GM19239 (cell line): ENCODE measurements at regions not wholly inside any gene's neighbourhood (a gene's known extent, or its start where the extent isn't known, plus 50 kb on each side); places are given as distances from the start of the nearest gene placed in this dataset.
"Not testable (repeated sequence)": the region's sequence is repeated elsewhere in the genome, so short reads cannot be mapped to it uniquely, and the experiment has no call there.

Experiments used
- DNase-seq: peaks from one replicate; pipeline ENCODE4 v3.0.0; 2011; ENCODE audit warnings: low spot score; ENCODE audit not compliant: insufficient read length
- FAIRE-seq: peaks from 2 replicates; lab custom pipeline; 2011; peaks lifted over from hg19 to GRCh38; lab: Jason Lieb, UNC

DNA sequence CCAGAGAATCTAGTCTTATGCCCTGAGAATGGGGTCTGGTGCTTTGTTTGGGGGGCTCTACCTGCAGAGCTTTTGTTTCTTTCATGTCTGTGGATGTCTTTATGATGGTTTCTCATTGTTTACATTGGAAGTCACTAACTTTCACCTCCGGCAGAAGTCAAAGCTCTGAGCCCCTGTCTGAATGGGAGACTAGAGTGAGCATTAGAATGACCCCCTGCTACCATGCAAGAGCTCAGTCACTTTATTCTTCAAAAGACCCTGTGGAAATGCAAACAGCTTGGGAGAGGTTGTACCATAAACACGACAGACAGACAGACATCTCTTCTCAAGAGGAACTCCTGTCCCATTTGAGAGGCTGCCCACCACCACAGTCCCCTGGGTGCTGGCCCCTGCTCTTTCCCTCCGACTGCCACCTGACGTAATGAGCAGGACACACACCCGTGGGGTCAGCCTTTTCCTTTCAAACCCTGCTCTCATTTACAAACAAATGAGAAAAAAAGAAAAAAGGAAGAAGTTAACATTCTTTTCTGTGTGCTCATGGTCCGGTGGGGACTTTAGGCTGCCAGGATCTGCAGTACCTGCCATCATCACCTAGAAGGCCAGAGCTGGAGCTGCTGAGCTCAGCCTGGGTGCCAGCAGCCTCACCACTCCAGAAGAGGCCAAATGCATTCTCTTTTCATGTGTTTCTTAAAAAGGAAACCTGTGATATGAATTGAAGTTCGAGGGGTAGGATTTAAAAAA, 91.6 kb downstream of the FZD1 start:
- FAIRE-seq = no peak
- no peak for DNase-seq

DNA sequence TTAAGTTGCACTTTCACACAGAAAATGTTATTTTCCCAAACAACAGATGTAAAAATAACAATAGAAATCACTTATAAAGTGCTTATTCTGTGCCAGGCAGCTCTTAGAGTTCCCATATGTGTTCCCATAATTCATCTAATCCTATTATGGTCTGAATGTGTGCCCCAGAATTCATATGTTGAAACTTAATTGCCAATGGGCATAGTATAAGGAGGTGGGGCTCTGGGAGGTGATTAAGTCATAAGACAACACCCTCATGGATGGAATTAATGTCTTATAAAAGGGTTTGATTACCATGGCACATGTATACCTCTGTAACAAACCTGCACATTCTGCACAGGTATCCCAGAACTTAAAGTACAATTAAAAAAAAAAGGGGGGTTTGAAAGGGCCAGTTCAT, 92.7 kb downstream of the FZD1 start:
- FAIRE-seq (no peak), DNase-seq (no peak)

DNA sequence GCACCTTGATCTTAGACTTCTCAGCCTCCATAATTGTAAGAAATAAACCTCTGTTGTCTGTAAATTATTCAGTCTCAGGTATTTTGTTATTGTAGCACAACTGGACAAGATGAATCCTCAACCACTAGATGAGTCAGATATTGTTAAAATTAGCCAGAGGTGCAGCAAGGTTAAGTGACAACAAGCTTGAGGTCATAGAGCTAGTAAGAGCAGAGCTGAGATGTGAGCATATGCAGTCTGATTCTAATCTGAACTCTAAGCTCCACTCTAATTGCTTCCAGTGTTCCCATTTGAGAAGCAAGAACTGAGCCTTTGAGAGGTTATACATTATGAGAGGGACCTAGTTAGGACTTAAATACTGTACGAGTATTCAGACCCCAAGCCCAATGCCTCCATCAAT, 93.1 kb downstream of the FZD1 start:
- FAIRE-seq (no peak), DNase-seq (no peak)

DNA sequence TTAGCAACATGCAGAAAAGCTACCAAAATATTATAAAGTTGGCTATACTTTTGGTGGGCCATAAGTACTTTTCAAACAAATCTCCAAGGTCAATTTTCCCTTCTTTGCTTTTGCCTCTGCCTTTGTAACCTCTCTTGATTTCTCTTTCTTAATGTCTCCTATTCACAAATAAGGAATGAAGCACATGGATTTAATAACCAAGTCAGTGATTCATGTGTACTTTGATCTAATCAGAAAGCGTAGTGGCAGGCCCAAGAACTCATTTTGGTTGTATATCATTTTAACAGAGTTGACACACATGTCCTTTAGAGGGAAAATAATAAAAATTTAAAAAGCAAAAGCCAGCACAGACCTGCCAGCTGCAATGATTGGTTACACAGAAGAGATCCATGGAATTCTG, 93.7 kb downstream of the FZD1 start:
- FAIRE-seq = no peak
- no peak for DNase-seq

DNA sequence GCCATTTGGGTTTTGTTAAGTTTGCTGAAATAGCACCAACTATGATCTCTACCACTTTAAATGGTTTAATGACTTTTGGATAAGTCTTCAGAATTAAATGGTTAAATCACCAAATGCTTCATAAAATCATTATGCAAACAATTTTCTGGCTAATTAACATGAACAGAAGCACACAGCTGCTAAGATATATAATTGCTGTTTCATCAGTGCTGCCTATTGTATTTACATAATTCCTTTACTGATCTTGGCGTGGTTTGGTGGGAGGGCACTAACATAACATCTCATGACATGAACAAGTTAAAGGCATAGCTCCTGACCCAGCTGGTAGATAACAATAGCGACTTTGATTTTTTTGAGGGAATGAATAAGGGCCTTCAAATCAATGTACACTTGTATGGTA, 94.1 kb downstream of the FZD1 start:
- DNase-seq (no peak), FAIRE-seq (no peak)

DNA sequence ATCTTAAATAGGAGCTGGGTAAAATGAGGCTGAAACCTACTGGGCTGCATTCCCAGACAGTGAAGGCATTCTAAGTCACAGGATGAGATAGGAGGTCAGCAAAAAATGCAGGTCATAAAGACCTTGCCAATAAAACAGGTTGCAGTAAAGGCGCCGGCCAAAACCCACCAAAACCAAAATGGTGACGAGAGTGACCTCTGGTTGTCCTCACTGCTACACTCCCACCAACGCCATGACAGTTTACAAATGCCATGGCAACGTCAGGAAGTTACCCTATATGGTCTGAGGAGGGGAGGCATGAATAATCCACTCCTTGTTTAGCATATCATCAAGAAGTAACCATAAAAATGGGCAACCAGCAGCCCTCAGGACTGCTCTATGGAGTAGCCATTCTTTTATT, 100.9 kb downstream of the FZD1 start:
- not testable (repeated sequence) for FAIRE-seq, DNase-seq

DNA sequence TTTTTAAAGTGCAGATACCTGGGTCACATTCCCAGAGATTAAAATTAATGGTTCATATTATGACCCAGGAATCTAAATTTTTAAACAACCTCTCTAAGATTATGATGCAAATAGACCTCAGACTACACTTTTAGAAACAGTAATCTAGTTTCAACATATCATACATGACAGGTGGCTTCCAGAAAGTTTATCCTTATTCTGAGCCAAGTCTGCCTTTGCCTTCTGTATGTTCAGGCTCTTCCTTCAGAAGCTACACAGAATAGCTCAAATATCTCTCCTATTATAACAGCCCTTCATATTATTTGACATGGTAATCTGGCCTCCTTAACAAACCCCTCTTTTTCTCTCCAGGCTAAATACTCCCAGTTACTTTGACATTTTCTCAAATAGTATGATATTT, 101.9 kb downstream of the FZD1 start:
- FAIRE-seq = no peak
- DNase-seq = no peak

DNA sequence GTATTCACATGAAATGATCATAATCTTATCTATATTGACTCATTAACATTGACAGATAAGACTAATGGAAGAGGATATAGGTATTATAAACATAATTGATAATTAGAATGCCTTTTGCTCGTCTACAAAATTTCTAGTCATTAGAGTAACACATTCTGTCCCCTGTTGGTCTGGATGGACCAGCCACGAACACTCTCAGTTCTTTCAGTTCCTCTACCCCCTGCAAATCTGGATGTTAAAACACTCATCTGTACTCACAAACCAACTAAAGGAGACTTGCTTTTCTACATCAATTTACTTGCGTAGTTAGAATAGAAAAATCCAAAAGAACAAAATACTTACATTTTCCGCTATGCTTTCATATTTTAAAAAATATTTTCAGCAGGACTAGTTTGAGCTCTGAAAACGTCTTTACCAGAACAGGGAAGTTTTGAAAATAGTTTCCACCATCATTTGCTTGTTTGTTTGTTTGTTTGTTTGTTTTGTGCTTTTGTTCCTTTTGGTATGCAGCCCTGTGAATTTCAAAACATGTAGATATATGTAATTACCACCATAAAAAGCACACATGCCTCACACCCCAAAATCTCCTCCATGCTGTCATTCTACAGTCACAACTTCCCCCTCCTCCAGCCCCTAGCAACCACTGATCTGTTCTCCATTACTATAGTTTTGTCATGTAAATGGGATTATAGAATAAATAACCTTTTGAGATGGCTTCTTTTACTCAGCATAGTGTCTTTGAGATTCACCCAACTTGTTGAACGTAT, 103.8 kb downstream of the FZD1 start:
- DNase-seq (no peak), FAIRE-seq (no peak)

DNA sequence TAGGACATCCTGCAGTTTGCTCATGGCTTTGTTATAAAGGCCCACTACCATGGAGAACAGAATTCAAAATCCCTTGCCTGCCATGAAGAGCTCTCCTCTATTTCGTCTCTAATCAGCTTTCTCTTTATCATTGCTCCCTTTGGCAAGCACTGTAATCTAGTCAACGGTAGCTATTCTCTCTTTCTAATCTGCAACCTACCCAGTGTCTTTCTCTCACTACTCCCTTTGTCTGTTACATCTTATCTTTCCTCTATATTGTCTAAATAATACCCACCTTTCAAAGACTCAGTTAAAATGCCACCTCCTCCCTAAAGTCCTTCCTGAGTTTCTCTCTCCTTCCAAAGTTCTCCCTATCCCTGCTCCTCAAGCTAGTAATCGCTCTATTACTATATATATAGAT, 108.1 kb downstream of the FZD1 start:
- DNase-seq (no peak), FAIRE-seq (no peak)

DNA sequence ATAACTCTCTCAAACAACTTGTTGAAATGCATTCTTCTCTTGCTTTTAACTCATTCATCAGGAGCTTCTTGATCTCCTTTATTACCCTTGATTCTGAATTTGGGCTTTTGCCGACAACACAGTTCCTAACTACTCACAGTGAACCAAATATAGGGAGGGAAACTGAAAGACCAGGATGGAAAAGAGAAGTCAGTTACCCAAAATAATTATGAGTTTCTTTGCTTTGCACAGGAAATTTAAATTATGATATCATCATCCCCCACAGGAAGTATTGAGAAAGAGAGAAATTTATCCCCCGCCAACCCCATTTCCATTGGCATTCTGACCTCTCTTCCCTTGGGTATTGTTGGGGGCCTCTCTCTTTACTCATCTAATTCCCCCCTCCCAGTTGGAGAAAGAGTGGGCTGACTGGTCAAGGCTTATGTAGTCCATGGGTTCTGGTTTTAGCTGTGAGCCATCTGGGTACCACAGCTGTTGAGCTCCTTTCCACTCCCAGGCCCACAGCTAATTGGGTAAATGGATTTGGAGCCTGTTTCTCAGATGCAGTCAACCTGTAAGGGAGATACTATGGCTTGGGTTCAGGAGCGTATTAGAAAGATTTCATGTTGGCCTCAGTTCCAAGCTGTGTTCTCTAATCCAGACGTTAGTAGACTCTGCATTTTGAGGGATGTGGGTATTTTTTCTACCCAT, 109.0 kb downstream of the FZD1 start:
- FAIRE-seq (no peak), DNase-seq (no peak)

DNA sequence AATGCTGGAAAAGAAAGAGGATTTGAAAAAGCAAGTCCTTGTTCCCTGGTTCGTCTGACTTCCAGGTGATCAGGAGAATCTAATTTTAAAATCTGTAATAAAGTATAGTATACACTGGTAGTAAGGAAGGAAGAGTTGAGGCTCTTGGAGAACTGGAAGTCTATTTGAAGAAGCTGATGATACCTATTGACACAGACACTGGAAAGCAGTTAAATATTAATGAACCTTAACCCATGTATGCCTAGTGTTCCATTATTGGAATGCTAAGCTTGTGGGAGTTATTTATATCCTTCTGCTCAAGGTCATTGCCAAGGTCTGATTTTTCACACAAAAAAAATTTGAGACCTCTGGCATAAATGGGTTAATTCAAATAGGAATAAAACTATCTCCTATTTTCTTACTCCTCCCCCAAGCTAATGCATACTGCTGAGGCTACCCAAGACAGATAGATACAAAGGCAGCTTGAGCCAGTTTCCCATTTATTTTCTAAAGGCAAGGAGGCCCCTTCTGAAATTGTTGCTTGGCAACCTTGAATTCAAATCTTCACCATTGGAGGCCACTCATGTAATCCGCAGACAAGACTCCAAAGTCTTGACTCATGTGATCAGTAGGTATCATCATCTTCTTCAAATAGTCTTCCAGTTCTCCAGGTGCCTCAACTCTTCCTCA, 110.2 kb downstream of the FZD1 start:
- FAIRE-seq (no peak), DNase-seq (no peak)

DNA sequence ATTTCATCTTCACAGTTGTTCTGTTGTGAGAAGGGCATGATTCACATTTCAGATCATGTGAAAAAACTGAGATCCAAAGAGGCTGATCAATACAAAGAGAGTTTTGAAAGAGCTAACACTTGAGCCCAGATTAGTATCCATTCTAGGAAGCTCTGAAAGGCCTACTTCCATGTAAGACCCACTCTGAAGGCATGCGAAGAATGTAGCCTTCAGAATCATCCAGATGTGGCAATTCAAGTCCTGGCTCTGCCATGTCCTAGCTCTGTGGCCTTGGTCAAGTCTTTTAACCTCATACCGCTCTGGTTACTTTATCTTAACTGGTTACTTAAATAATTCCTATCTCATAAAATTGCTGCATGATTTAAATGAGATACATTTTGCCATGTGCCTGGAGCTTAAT, 111.1 kb downstream of the FZD1 start:
- no peak for FAIRE-seq
- DNase-seq = no peak

DNA sequence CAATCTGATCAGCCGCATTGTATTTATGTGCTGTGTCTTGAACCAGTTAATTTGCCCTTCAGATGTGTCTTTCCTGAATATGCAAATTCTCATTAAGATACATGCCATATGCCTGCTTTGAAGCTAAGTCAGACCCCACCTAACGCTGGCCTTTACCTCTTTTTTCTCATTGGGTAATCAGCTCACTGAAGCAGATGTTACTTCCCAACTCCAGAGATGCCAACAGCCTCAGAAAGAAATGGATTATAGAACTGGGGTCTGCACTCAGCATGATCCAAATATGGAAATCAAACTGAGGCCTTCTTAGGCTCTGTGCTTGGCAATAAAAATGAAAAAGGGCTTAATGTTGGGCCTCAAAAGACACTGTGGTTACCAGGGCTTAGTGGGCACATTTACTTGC, 113.9 kb downstream of the FZD1 start:
- FAIRE-seq = no peak
- no peak for DNase-seq

DNA sequence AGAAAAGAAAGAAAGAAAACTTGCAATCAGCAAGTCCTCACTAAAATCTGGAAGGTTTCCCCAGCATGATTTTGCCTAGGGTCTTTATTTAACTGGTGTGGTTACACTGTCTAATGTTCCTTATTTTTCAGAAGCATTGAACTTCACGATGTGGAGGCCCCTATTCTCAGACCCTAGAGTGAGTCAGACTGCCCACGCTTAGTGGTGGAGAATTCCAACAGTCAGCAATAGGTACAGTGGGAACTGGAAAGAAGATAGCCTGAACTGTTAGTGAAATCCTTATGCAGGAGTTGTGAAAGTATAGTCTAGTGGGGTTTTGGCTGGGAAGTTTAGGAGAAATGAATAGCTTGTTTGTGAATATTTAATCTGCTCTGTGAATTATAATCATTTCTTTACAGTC, 115.0 kb downstream of the FZD1 start:
- DNase-seq = no peak
- no peak for FAIRE-seq

DNA sequence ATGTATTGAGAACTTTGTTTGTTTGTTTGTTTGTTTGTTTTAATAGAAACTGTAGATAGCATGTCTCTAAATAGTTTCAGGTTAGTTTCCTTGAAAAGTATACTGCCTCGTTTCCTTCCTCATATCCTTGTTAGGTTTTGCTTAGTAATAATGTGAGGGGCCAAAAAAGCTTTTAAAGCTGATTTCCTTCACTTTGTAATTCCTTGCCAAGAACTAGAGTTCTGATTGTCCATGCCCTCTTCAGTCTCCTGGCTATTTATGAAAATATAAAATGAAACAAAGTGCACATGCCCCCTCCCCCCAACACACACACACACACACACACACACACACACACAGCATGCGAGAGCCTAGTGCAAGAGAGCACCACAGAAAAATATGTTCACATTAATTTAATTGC, 115.8 kb downstream of the FZD1 start:
- no peak for FAIRE-seq
- DNase-seq = no peak

DNA sequence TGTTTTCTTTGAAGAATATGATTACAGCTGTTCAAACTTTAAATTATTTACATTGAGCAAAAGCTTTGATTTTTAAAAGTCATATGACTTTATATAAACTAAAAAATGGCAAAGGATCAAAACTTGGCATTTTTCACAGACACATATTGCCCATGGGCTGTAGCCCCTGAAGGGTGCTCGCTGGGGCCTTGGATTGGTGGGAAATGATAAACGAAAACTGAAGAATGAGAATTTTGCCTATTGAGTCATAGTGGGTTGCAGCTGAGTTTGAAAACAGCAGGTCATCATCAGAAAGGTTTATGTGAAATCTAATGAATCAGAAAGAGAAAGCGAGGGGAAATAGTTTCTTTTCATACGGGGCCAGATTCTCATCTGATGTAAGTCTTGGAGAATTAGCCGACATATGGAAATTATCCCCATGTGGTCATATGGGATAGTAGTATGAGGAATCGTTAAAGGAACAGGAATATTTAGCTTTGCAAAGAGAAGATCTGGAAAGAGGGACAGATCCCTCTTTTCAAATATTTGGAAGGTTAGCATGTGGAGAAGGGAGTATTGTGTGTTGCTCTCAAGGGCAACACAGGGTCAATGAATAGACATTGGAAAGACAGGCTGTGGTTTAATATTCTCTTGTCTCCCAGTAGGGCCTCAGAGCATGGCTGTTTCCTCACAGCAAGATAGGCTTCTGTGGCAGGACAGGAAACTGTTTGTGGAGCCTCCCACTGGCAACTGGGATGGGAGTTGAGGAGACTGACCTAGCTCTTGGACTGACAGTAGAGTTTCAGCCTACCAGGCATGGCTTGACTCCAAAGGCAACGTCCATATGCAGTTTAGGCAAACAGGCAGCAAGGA, 119.0 kb downstream of the FZD1 start:
- FAIRE-seq (no peak), DNase-seq (no peak)

DNA sequence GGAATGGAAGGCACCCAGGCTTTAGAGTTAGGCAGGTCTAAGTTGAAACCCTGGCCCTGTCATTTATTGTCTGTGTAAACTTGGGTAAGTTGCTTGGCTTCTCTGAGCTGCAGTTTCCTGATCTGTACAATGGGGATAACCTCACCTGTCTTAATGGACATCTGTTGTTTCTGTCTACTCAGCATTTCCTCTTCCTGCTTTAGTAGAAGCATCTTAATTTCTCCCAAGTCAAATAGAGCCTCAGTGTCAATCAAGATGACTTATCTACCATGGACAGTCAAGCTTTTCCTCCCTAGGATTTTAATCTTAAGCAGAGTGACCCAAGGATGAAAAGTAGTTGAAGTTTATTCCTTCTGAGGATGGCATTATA, 119.7 kb downstream of the FZD1 start:
- DNase-seq (no peak), FAIRE-seq (no peak)

DNA sequence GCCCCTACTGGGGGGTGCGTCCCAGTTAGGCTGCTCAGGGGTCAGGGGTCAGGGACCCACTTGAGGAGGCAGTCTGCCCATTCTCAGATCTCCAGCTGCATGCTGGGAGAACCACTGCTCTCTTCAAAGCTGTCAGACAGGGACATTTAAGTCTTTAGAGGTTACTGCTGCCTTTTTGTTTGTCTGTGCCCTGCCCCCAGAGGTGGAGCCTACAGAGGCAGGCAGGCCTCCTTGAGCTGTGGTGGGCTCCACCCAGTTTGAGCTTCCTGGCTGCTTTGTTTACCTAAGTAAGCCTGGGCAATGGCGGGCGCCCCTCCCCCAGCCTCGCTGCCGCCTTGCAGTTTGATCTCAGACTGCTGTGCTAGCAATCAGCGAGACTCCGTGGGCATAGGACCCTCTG, 130.5 kb downstream of the FZD1 start:
- DNase-seq, FAIRE-seq: not testable (repeated sequence)

DNA sequence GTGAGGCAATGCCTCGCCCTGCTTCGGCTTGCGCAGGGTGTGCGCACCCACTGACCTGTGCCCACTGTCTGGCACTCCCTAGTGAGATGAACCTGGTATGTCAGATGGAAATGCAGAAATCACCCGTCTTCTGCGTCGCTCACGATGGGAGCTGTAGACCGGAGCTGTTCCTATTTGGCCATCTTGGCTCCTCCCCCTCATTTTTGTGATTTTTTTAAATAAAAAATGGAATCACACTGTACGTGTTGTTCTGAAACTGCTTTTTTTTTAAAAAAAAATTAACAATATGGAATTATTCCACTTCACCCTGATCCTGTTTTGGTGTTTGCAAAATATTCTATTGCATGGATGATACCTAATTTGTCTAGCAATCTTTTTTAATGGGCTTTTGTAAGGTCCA, 131.1 kb downstream of the FZD1 start:
- not testable (repeated sequence) for FAIRE-seq, DNase-seq

DNA sequence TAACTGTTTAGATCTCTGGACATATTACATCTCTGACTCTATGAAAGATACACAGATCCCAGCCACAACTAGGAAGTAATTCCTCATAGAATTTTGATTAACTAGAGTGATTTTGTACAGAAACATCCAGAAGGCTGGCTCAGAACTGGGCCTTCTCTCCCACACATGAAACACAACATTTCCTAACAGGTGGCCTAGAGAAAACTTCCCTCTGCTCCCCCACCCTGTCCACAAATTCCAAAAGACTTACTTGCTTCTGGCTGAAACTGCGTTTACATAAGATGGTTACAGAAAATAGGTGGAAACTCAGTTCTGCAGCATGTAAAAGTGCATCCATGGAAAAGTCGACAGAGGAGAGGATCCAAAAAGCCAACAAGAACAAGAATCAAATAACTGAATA, 132.9 kb downstream of the FZD1 start:
- FAIRE-seq = no peak
- DNase-seq = no peak
